Common myeloid progenitor, CD34-positive (primary cell): ENCODE measurements at regions not wholly inside any gene's neighbourhood (a gene's known extent, or its start where the extent isn't known, plus 50 kb on each side); places are given as distances from the start of the nearest gene placed in this dataset.
"Not testable (repeated sequence)": the region's sequence is repeated elsewhere in the genome, so short reads cannot be mapped to it uniquely, and the experiment has no call there.

Experiments
- CTCF ChIA-PET: fragments of 350-600 bp; sonication (Branson Sonifier 250); formaldehyde crosslinking; loops from one replicate; lab custom pipeline; 2021; ENCODE audit warnings: antibody characterized with exemption; lab: Charles Lee
- POLR2A ChIA-PET: fragments of 350-600 bp; sonication (Branson Sonifier 250); formaldehyde crosslinking; loops from one replicate; lab custom pipeline; 2021; ENCODE audit warnings: antibody characterized with exemption; lab: Charles Lee
- DNase-seq, 3 donors: peaks; one replicate each; pipeline versions ENCODE4 v3.0.0 to v3.0.0-alpha.2; 2013
- H3K27ac ChIP-seq, 2 experiments: 1 replicate in 1 of 2; 2 replicates in 1 of 2; pipeline ENCODE4 v1.7.0; 2013; ENCODE audit warnings: inconsistent platforms in 2 of 2, low read length in 2 of 2, mild to moderate bottlenecking in 2 of 2, low read depth in 1 of 2, moderate library complexity in 1 of 2; ENCODE audit not compliant: severe bottlenecking in 2 of 2, insufficient read depth in 1 of 2, poor library complexity in 1 of 2
- H3K27me3 ChIP-seq, 5 experiments: replicated peaks in 2 of 5; 1 replicate in 3 of 5; 2 replicates in 2 of 5; pipeline versions ENCODE4 v1.6.1 to v1.7.0; 2013; ENCODE audit warnings: low read length in 4 of 5, mild to moderate bottlenecking in 2 of 5, moderate library complexity in 2 of 5, inconsistent platforms in 1 of 5; ENCODE audit not compliant: insufficient read depth in 5 of 5, control insufficient read depth in 4 of 5
- H3K36me3 ChIP-seq, 4 experiments: 1 replicate in 2 of 4; 2 replicates in 2 of 4; pipeline versions ENCODE4 v1.6.1 to v1.7.0; 2013; ENCODE audit warnings: low read length in 3 of 4, control low read depth in 1 of 4, mild to moderate bottlenecking in 1 of 4; ENCODE audit not compliant: control insufficient read depth in 4 of 4, insufficient read depth in 4 of 4
- H3K4me1 ChIP-seq, 4 experiments: 1 replicate in 3 of 4; 2 replicates in 1 of 4; pipeline versions ENCODE4 v1.6.1 to v1.7.1; 2013; ENCODE audit warnings: low read length in 3 of 4, mild to moderate bottlenecking in 3 of 4, control low read depth in 1 of 4, inconsistent platforms in 1 of 4, moderate library complexity in 1 of 4; ENCODE audit not compliant: control insufficient read depth in 4 of 4, insufficient read depth in 4 of 4; ENCODE audit errors: control extremely low read depth in 1 of 4
- H3K4me3 ChIP-seq, 7 experiments: 1 replicate in 4 of 7; 2 replicates in 3 of 7; pipeline versions ENCODE4 v1.5.1 to v1.7.0; 2013; ENCODE audit warnings: mild to moderate bottlenecking in 7 of 7, low read length in 6 of 7, moderate library complexity in 6 of 7, inconsistent platforms in 2 of 7, low read depth in 2 of 7, control low read depth in 1 of 7; ENCODE audit not compliant: insufficient read depth in 4 of 7, control insufficient read depth in 1 of 7; ENCODE audit errors: extremely low read depth in 1 of 7
- H3K9me3 ChIP-seq, 5 experiments: 1 replicate in 4 of 5; 2 replicates in 1 of 5; pipeline versions ENCODE4 v1.6.1 to v1.7.1; 2013; ENCODE audit warnings: low read length in 4 of 5, mild to moderate bottlenecking in 2 of 5, inconsistent platforms in 1 of 5, low read depth in 1 of 5, moderate library complexity in 1 of 5; ENCODE audit not compliant: control insufficient read depth in 4 of 5, insufficient read depth in 2 of 5; ENCODE audit errors: control extremely low read depth in 1 of 5
- WGBS: methylation state at CpG from one replicate; pipeline ENCODE4 v1.1.5; 2013; ENCODE audit not compliant: insufficient coverage; 5-methylcytosine and 5-hydroxymethylcytosine counted together

DNA sequence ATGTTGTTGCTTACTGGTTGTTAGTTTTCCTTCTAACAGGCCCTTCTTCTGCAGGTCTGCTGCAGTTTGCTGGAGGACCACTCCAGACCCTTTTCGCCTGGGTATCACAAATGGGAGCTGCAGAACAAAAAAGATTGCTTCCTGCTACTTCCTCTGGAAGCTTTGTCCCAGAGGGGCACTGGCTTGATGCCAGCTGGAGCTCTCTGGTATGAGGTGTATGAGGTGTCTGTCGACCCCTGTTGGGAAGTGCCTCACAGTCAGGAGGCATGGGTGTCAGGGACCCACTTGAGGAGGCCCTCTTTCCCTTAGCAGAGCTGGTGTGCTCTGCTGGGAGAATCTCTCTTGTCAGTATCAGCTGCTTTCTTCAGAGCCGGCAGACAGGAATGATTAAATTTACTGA lies 127.4 kb upstream of the EDA2R start:
- Histone ChIP-seq H3K27ac (no peak overlapping the region), H3K9me3 (no peaks in the 10 kb centered on the region), H3K36me3 (no peaks in the 10 kb centered on the region), H3K27me3 (no peaks in the 10 kb centered on the region), H3K4me1 (no peaks in the 10 kb centered on the region), H3K4me3 (no peak overlapping the region)
- ChIA-PET CTCF (no interaction called here), POLR2A (no interaction called here)
- WGBS = 85% methylated on average over 2 of the region's 3 CpGs
- no peak for DNase-seq

DNA sequence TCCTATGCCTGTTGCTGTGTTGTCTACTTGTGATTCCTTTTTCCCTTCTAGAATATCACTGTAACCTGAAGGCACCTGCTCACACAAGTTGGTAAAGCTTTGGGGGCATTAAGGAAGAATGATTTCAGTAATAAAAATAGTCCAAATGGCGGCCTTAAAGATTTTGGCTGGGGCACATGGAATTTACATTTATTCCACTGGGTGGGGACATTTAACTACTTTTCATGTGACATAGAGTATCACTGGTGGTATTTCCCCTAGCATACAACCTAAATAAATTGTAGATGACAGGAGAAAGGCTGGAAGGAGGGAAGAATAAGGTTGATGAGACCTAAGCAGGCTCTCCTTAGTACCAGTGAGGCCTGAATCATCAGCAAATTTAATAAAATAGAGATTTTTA lies 121.8 kb upstream of the EDA2R start:
- H3K36me3 ChIP-seq = no peaks in the 10 kb centered on the region
- H3K27me3 ChIP-seq = no peaks in the 10 kb centered on the region
- ChIA-PET CTCF (no interaction called here), POLR2A (no interaction called here)
- no peak overlapping the region for H3K27ac ChIP-seq
- no peak overlapping the region for H3K4me3 ChIP-seq
- H3K9me3 ChIP-seq = no peaks in the 10 kb centered on the region
- peak; percentile 1 to 17 (median 16) for DNase-seq
- no peaks in the 10 kb centered on the region for H3K4me1 ChIP-seq
- WGBS = no CpG with 5 or more reads among the region's 1 CpG

DNA sequence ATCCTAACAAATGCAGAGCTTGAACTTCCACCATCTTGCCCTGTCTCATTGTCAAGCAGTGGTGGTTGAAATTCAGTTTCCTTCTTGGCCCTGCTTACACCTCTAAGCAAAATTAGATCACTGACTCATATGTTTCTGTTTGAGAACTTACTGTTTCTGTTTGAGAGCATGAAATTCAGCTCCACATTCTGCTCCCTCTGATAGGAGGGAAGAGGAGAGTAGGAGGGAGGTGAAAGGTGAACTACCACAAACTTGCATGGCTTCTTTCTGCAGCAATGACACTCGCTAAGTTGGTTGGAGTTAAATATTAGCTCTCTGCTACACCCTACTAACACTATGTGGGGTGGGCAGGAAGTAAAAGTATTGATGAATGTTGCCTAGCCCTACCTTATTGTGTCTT lies 117.8 kb upstream of the EDA2R start:
- ChIA-PET CTCF (interaction anchor here (0.6 kb wide), 1 partner anchor 838 kb away, joined by 3 read pairs; no protein-coding TSS in a partner anchor), POLR2A (no interaction called here)
- no peak for DNase-seq
- Histone ChIP-seq H3K27me3 (no peaks in the 10 kb centered on the region), H3K36me3 (no peaks in the 10 kb centered on the region), H3K4me1 (no peaks in the 10 kb centered on the region), H3K27ac (no peak overlapping the region), H3K4me3 (no peak overlapping the region), H3K9me3 (no peaks in the 10 kb centered on the region)
- WGBS = no CpG with 5 or more reads among the region's 1 CpG

DNA sequence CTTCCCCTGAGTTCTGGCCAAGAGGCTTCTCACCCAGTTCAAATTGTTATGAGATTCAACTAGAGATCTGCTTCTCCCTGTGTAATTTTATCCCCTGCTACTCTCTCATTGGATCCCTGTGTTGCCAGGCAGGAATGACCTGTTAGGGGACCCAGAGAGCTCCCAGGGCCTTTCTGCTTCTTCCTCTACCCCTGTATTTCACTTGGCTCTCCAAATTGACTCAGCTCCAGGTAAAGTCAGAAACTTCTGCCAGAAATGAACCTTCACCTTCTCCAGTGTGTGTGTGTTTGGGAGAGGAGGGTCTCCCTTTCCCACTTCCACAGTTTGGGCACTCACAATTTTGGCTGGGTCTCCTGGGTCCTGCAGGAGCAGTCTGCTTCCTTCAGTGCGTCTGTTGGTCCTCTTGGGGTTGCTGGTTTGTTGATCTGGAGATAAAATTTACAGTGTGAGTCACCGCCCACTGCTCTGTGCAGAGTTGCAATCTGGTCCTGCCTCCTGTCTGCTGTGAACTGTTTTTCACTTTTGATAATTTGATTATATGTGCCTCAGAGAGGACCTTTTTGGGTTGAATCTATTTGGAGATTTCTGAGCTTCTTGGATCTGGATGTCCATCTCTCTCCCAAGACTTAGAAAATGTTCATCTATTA lies 112.4 kb upstream of the EDA2R start:
- Histone ChIP-seq H3K36me3 (no peaks in the 10 kb centered on the region), H3K27me3 (no peaks in the 10 kb centered on the region), H3K4me1 (no peaks in the 10 kb centered on the region), H3K4me3 (no peak overlapping the region), H3K27ac (no peak overlapping the region), H3K9me3 (no peaks in the 10 kb centered on the region)
- DNase-seq = peak in 2 of 3 donors; percentile 20 to 25
- POLR2A ChIA-PET = no interaction called here
- no CpG with 5 or more reads among the region's 2 CpGs for WGBS
- CTCF ChIA-PET = no interaction called here

DNA sequence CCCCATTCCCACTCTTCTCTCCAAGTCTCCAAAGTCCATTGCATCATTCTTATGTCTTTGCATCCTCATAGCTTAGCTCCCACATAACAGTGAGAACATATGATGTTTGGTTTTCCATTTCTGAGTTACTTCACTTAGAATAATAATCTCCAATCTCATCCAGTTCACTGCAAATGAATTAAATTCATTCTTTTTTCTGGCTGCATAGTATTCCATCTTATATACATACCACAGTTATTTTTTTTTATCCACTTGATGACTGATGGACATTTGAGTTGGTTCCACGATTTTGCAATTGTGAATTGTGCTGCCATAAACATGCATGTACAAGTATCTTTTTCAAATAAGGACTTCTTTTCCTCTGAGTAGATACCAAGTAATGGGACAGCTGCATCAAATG lies 105.6 kb upstream of the EDA2R start:
- H3K36me3 ChIP-seq, H3K27me3 ChIP-seq, DNase-seq, H3K9me3 ChIP-seq, CTCF ChIA-PET, H3K4me3 ChIP-seq, H3K27ac ChIP-seq, H3K4me1 ChIP-seq, POLR2A ChIA-PET: not testable (repeated sequence)
- WGBS = 60% methylated on average over 1 of the region's 1 CpG

DNA sequence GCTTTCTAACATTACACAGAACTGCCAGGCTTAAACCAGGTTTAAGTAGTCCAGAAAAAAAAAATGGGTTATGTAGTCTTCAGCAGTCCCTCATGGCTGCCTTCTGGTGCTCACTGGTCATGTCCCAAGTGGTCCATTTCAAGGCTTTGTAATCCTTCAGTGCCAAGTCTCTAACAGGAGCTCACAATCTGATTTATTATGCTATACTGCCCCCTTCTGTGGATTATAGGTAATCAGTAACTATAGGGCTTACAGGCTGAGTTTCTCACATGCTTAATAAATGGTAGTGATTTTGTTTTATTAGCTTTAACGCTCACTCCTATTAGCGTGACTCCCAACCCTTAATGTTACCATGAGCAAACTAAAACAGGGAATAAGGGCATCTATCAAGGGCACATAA lies 92.5 kb upstream of the EDA2R start:
- Histone ChIP-seq H3K27me3 (no peaks in the 10 kb centered on the region), H3K4me3 (no peak overlapping the region), H3K4me1 (no peaks in the 10 kb centered on the region), H3K9me3 (no peaks in the 10 kb centered on the region), H3K36me3 (no peaks in the 10 kb centered on the region), H3K27ac (no peak overlapping the region)
- DNase-seq = peak; percentile 38 to 71 (median 70)
- POLR2A ChIA-PET = no interaction called here
- WGBS = no CpG with 5 or more reads among the region's 2 CpGs
- CTCF ChIA-PET = interaction anchor here (1.4 to 2.4 kb wide), 3 partner anchors 745 to 1152 kb away, joined by 4 to 13 read pairs (median 7); no protein-coding TSS in a partner anchor

DNA sequence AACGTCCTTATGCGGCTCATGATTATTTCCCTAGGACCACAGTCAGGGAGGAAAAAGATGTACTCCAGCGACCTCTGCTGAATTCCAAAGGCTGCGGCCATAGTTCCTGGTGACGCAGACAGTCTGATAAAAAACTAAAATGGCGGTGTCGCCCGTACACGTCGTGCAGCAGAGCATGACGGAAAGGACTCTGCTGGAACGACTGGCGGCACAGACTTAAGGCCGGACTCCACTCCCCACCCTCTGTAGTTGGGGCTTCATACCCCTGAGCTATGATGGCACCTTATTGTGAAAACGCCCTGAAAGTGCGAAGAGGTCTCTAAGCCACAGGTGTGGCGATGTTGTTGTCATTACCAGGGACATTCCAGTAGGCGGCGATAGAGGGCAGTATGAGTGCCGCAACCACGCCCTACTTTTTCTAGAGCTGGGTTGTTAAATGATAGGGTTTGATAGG lies 90.0 kb upstream of the EDA2R start:
- DNase-seq = peak; percentile 77 to 81 (median 80)
- Histone ChIP-seq H3K36me3 (no peaks in the 10 kb centered on the region), H3K4me1 (no peaks in the 10 kb centered on the region), H3K4me3 (peak overlapping the region; percentile 50 to 90 (median 69)), H3K27me3 (no peaks in the 10 kb centered on the region), H3K27ac (peak overlapping the region; percentile 34 to 82), H3K9me3 (peaks cover 0 to 1% (median 0%) of the 10 kb centered on the region in 5 experiments)
- ChIA-PET CTCF (interaction anchor here (0.8 to 2.3 kb wide), 11 partner anchors 9 to 1192 kb away, joined by 3 to 11 read pairs (median 3); partner anchors contain the start of gene EDA2R), POLR2A (no interaction called here)
- 22% methylated on average over 21 of the region's 21 CpGs for WGBS
